Dendritic cell treated with granulocyte-macrophage colony-stimulating factor and Interleukin-4, amounts not matched to agents 40 ng/mL and 50 ng/mL, for 4 days (primary cell): ENCODE measurements at regions not wholly inside any gene's neighbourhood (a gene's known extent, or its start where the extent isn't known, plus 50 kb on each side); places are given as distances from the start of the nearest gene placed in this dataset.

Experiments
- H3K27ac Mint-ChIP-seq: one replicate; pipeline ENCODE4 v1.8.0; 2022; ENCODE audit warnings: mild to moderate bottlenecking, mixed read lengths
- H3K27me3 Mint-ChIP-seq: one replicate; pipeline ENCODE4 v1.8.0; 2022; ENCODE audit warnings: mild to moderate bottlenecking, mixed read lengths
- H3K36me3 Mint-ChIP-seq: one replicate; pipeline ENCODE4 v1.8.0; 2022; ENCODE audit warnings: low read depth, mixed read lengths
- H3K4me1 Mint-ChIP-seq: one replicate; pipeline ENCODE4 v1.8.0; 2022; ENCODE audit warnings: low read depth, mixed read lengths
- H3K4me3 Mint-ChIP-seq: one replicate; pipeline ENCODE4 v1.8.0; 2022; ENCODE audit warnings: mild to moderate bottlenecking, moderate library complexity, mixed read lengths
- H3K9me3 Mint-ChIP-seq: one replicate; pipeline ENCODE4 v1.8.0; 2022; ENCODE audit warnings: mixed read lengths
- intact Hi-C: fragments of 100-400 bp; cut with micrococcal nuclease; formaldehyde crosslinking; loops from one replicate; pipeline ENCODE4 v1.15.0; 2022

GRCh38 chr13:106172176-106172905 is 363.1 kb downstream of the EFNB2 start:
- Mint-ChIP-seq H3K36me3 (no peaks in the 10 kb centered on the region), H3K4me3 (no peak overlapping the region), H3K9me3 (peaks cover 28% of the 10 kb centered on the region), H3K27ac (no peak overlapping the region), H3K4me1 (no peaks in the 10 kb centered on the region), H3K27me3 (no peaks in the 10 kb centered on the region)
- intact Hi-C loops = no loop called here

GRCh38 chr13:106163426-106163825 is 372.0 kb downstream of the EFNB2 start:
- Mint-ChIP-seq H3K27ac (no peak overlapping the region), H3K4me3 (no peak overlapping the region), H3K9me3 (peaks cover 18% of the 10 kb centered on the region), H3K4me1 (no peaks in the 10 kb centered on the region), H3K27me3 (no peaks in the 10 kb centered on the region), H3K36me3 (no peaks in the 10 kb centered on the region)
- intact Hi-C loops = no loop called here

- intact Hi-C loops = no loop called here
- Mint-ChIP-seq H3K4me1 (no peaks in the 10 kb centered on the region), H3K27ac (no peak overlapping the region), H3K27me3 (no peaks in the 10 kb centered on the region), H3K9me3 (peaks cover 6% of the 10 kb centered on the region), H3K36me3 (no peaks in the 10 kb centered on the region), H3K4me3 (no peak overlapping the region)
These were observed 374.3 kb downstream of the EFNB2 start for GRCh38 chr13:106161146-106161545.

GRCh38 chr13:106159295-106160195 is 375.9 kb downstream of the EFNB2 start:
- Mint-ChIP-seq H3K4me1 (no peaks in the 10 kb centered on the region), H3K27ac (no peak overlapping the region), H3K4me3 (no peak overlapping the region), H3K9me3 (peaks cover 6% of the 10 kb centered on the region), H3K27me3 (no peaks in the 10 kb centered on the region), H3K36me3 (no peaks in the 10 kb centered on the region)
- intact Hi-C loops = no loop called here

GRCh38 chr13:106156468-106156867 is 379.0 kb downstream of the EFNB2 start:
- H3K4me3 Mint-ChIP-seq = no peak overlapping the region
- peaks cover 26% of the 10 kb centered on the region for H3K9me3 Mint-ChIP-seq
- H3K36me3 Mint-ChIP-seq = no peaks in the 10 kb centered on the region
- intact Hi-C loops = no loop called here
- H3K27ac Mint-ChIP-seq = no peak overlapping the region
- H3K27me3 Mint-ChIP-seq = no peaks in the 10 kb centered on the region
- no peaks in the 10 kb centered on the region for H3K4me1 Mint-ChIP-seq

- intact Hi-C loops = no loop called here
- H3K4me1 Mint-ChIP-seq = no peaks in the 10 kb centered on the region
These were observed 380.1 kb downstream of the EFNB2 start for GRCh38 chr13:106155411-106155810.

GRCh38 chr13:106153876-106154275 is 381.6 kb downstream of the EFNB2 start:
- Mint-ChIP-seq H3K27me3 (no peaks in the 10 kb centered on the region), H3K27ac (no peak overlapping the region)
- intact Hi-C loops = no loop called here

More at GRCh38 chr13:106155411-106155810, 380.1 kb downstream of the EFNB2 start:
- H3K27me3 Mint-ChIP-seq = no peaks in the 10 kb centered on the region
- H3K36me3 Mint-ChIP-seq = no peaks in the 10 kb centered on the region
- H3K4me3 Mint-ChIP-seq = no peak overlapping the region
- no peak overlapping the region for H3K27ac Mint-ChIP-seq
- H3K9me3 Mint-ChIP-seq = peaks cover 31% of the 10 kb centered on the region

GRCh38 chr13:106153041-106153440 is 382.4 kb downstream of the EFNB2 start:
- H3K27ac Mint-ChIP-seq = no peak overlapping the region
- H3K4me3 Mint-ChIP-seq = no peak overlapping the region
- no peaks in the 10 kb centered on the region for H3K36me3 Mint-ChIP-seq
- H3K27me3 Mint-ChIP-seq = no peaks in the 10 kb centered on the region
- H3K4me1 Mint-ChIP-seq = no peaks in the 10 kb centered on the region
- H3K9me3 Mint-ChIP-seq = peaks cover 26% of the 10 kb centered on the region
- intact Hi-C loops = no loop called here

More at GRCh38 chr13:106153876-106154275, 381.6 kb downstream of the EFNB2 start:
- no peaks in the 10 kb centered on the region for H3K36me3 Mint-ChIP-seq
- peaks cover 31% of the 10 kb centered on the region for H3K9me3 Mint-ChIP-seq
- H3K4me3 Mint-ChIP-seq = no peak overlapping the region
- no peaks in the 10 kb centered on the region for H3K4me1 Mint-ChIP-seq

- Mint-ChIP-seq H3K4me1 (no peaks in the 10 kb centered on the region), H3K27ac (no peak overlapping the region), H3K9me3 (peaks cover 30% of the 10 kb centered on the region), H3K36me3 (no peaks in the 10 kb centered on the region), H3K4me3 (no peak overlapping the region), H3K27me3 (no peaks in the 10 kb centered on the region)
- intact Hi-C loops = no loop called here
These were observed 383.4 kb downstream of the EFNB2 start for GRCh38 chr13:106152047-106152446.

GRCh38 chr13:106151056-106151699 is 384.3 kb downstream of the EFNB2 start:
- Mint-ChIP-seq H3K27ac (no peak overlapping the region), H3K4me3 (no peak overlapping the region), H3K27me3 (no peaks in the 10 kb centered on the region), H3K36me3 (no peaks in the 10 kb centered on the region), H3K4me1 (no peaks in the 10 kb centered on the region), H3K9me3 (peaks cover 33% of the 10 kb centered on the region)
- intact Hi-C loops = no loop called here

- no peak overlapping the region for H3K4me3 Mint-ChIP-seq
- peaks cover 19% of the 10 kb centered on the region for H3K9me3 Mint-ChIP-seq
- H3K27ac Mint-ChIP-seq = no peak overlapping the region
- H3K4me1 Mint-ChIP-seq = no peaks in the 10 kb centered on the region
- intact Hi-C loops = no loop called here
- no peaks in the 10 kb centered on the region for H3K27me3 Mint-ChIP-seq
- H3K36me3 Mint-ChIP-seq = no peaks in the 10 kb centered on the region
These were observed 389.2 kb downstream of the EFNB2 start for GRCh38 chr13:106145997-106146864.

GRCh38 chr13:106145070-106145469 is 390.4 kb downstream of the EFNB2 start:
- Mint-ChIP-seq H3K4me3 (no peak overlapping the region), H3K27ac (no peak overlapping the region), H3K27me3 (no peaks in the 10 kb centered on the region), H3K9me3 (peaks cover 17% of the 10 kb centered on the region), H3K4me1 (no peaks in the 10 kb centered on the region), H3K36me3 (no peaks in the 10 kb centered on the region)
- intact Hi-C loops = no loop called here

- Mint-ChIP-seq H3K9me3 (peaks cover 17% of the 10 kb centered on the region), H3K27ac (no peak overlapping the region), H3K4me3 (no peak overlapping the region), H3K27me3 (no peaks in the 10 kb centered on the region), H3K4me1 (no peaks in the 10 kb centered on the region), H3K36me3 (no peaks in the 10 kb centered on the region)
- intact Hi-C loops = no loop called here
These were observed 391.3 kb downstream of the EFNB2 start for GRCh38 chr13:106143930-106144709.
